Fibroblast of lung (primary cell): ENCODE measurements at regions not wholly inside any gene's neighbourhood (a gene's known extent, or its start where the extent isn't known, plus 50 kb on each side); places are given as distances from the start of the nearest gene placed in this dataset.

Experiments
- CTCF ChIP-seq, 2 donors: IDR thresholded peaks in 1 of 2; conservative IDR thresholded peaks in 1 of 2; 1 replicate in 1 of 2; 2 replicates in 1 of 2; pipeline ENCODE4 v1.5.1; 2011 to 2012; ENCODE audit warnings: low read length in 2 of 2, control low read depth in 1 of 2, inconsistent platforms in 1 of 2, low read depth in 1 of 2, mild to moderate bottlenecking in 1 of 2
- EZH2 ChIP-seq: IDR thresholded peaks from 2 replicates; pipeline ENCODE4 v1.5.1; 2012; ENCODE audit warnings: low read length, control low read depth, mild to moderate bottlenecking; ENCODE audit errors: missing control alignments

GRCh38 chr16:10240854-10241613 is 58.8 kb upstream of the GRIN2A start:
- TF ChIP-seq EZH2 = no peak
- no peak for TF ChIP-seq CTCF (conservative IDR thresholded peaks at IDR 0.05 in 1 of 2, IDR thresholded peaks at IDR 0.05 in 1 of 2; ENCODE audit: low read depth in 1 of 2, low read length in 2 of 2)
